ENCODE measurements at regions not wholly inside any gene's neighbourhood (a gene's known extent, or its start where the extent isn't known, plus 50 kb on each side); places are given as distances from the start of the nearest gene placed in this dataset.
"Not testable (repeated sequence)": the region's sequence is repeated elsewhere in the genome, so short reads cannot be mapped to it uniquely, and the experiment has no call there.

GRCh38 chr1:232168508-232168907, 461.4 kb downstream of the SIPA1L2 start:
- H3K27ac ChIP-seq (ENCODE audit: low read depth, low read length), result no peak overlapping the region
- no peak overlapping the region for H3K4me3 ChIP-seq (ENCODE audit: low read depth in 1 of 5, low read length in 5 of 5)
- no peaks in the 10 kb centered on the region for H3K36me3 ChIP-seq (ENCODE audit: control insufficient read depth in 5 of 5, insufficient read depth in 5 of 5, low read length in 5 of 5)
- no peak overlapping the region for H3K9ac ChIP-seq (ENCODE audit: low read length in 5 of 5)
- peaks cover 0 to 10% (median 2%) of the 10 kb centered on the region in 5 donors for H3K9me3 ChIP-seq (ENCODE audit: control insufficient read depth in 5 of 5, low read length in 5 of 5)
- no peaks in the 10 kb centered on the region for H3K4me1 ChIP-seq (ENCODE audit: control insufficient read depth in 5 of 5, insufficient read depth in 5 of 5, low read length in 5 of 5)
- H3K27me3 ChIP-seq (ENCODE audit: control insufficient read depth in 5 of 5, insufficient read depth in 4 of 5, low read length in 5 of 5), result no peaks in the 10 kb centered on the region

- Histone ChIP-seq H3K4me3 (ENCODE audit: low read depth in 1 of 5, low read length in 5 of 5) (no peak overlapping the region), H3K36me3 (ENCODE audit: control insufficient read depth in 5 of 5, insufficient read depth in 5 of 5, low read length in 5 of 5) (no peaks in the 10 kb centered on the region), H3K27me3 (ENCODE audit: control insufficient read depth in 5 of 5, insufficient read depth in 4 of 5, low read length in 5 of 5) (no peaks in the 10 kb centered on the region), H3K9me3 (ENCODE audit: control insufficient read depth in 5 of 5, low read length in 5 of 5) (peaks cover 0 to 10% (median 2%) of the 10 kb centered on the region in 5 donors), H3K9ac (ENCODE audit: low read length in 5 of 5) (no peak overlapping the region), H3K27ac (ENCODE audit: low read depth, low read length) (no peak overlapping the region), H3K4me1 (ENCODE audit: control insufficient read depth in 5 of 5, insufficient read depth in 5 of 5, low read length in 5 of 5) (no peaks in the 10 kb centered on the region)
These were observed 463.0 kb downstream of the SIPA1L2 start for GRCh38 chr1:232166942-232167341.

GRCh38 chr1:232164078-232164963, 465.6 kb downstream of the SIPA1L2 start:
- Histone ChIP-seq H3K9me3 (ENCODE audit: control insufficient read depth in 5 of 5, low read length in 5 of 5) (peaks cover 0 to 10% (median 2%) of the 10 kb centered on the region in 5 donors), H3K9ac (ENCODE audit: low read length in 5 of 5) (no peak overlapping the region), H3K4me3 (ENCODE audit: low read depth in 1 of 5, low read length in 5 of 5) (no peak overlapping the region), H3K4me1 (ENCODE audit: control insufficient read depth in 5 of 5, insufficient read depth in 5 of 5, low read length in 5 of 5) (no peaks in the 10 kb centered on the region), H3K36me3 (ENCODE audit: control insufficient read depth in 5 of 5, insufficient read depth in 5 of 5, low read length in 5 of 5) (no peaks in the 10 kb centered on the region), H3K27ac (ENCODE audit: low read depth, low read length) (no peak overlapping the region), H3K27me3 (ENCODE audit: control insufficient read depth in 5 of 5, insufficient read depth in 4 of 5, low read length in 5 of 5) (no peaks in the 10 kb centered on the region)

- Histone ChIP-seq H3K27me3 (ENCODE audit: control insufficient read depth in 5 of 5, insufficient read depth in 4 of 5, low read length in 5 of 5) (no peaks in the 10 kb centered on the region), H3K9me3 (ENCODE audit: control insufficient read depth in 5 of 5, low read length in 5 of 5) (peaks cover 0 to 10% (median 3%) of the 10 kb centered on the region in 5 donors), H3K36me3 (ENCODE audit: control insufficient read depth in 5 of 5, insufficient read depth in 5 of 5, low read length in 5 of 5) (no peaks in the 10 kb centered on the region), H3K9ac (ENCODE audit: low read length in 5 of 5) (no peak overlapping the region), H3K4me1 (ENCODE audit: control insufficient read depth in 5 of 5, insufficient read depth in 5 of 5, low read length in 5 of 5) (no peaks in the 10 kb centered on the region), H3K4me3 (ENCODE audit: low read depth in 1 of 5, low read length in 5 of 5) (no peak overlapping the region), H3K27ac (ENCODE audit: low read depth, low read length) (no peak overlapping the region)
These were observed 466.4 kb downstream of the SIPA1L2 start for GRCh38 chr1:232163533-232163932.

- Histone ChIP-seq H3K36me3 (ENCODE audit: control insufficient read depth in 5 of 5, insufficient read depth in 5 of 5, low read length in 5 of 5) (no peaks in the 10 kb centered on the region), H3K9me3 (ENCODE audit: control insufficient read depth in 5 of 5, low read length in 5 of 5) (peaks cover 0 to 10% (median 3%) of the 10 kb centered on the region in 5 donors)
These were observed 467.9 kb downstream of the SIPA1L2 start for GRCh38 chr1:232162001-232162400.

GRCh38 chr1:232158558-232158957, 471.4 kb downstream of the SIPA1L2 start:
- H3K27ac ChIP-seq (ENCODE audit: low read depth, low read length); H3K27me3 ChIP-seq (ENCODE audit: control insufficient read depth in 5 of 5, insufficient read depth in 4 of 5, low read length in 5 of 5); H3K36me3 ChIP-seq (ENCODE audit: control insufficient read depth in 5 of 5, insufficient read depth in 5 of 5, low read length in 5 of 5); H3K4me3 ChIP-seq (ENCODE audit: low read depth in 1 of 5, low read length in 5 of 5); H3K9me3 ChIP-seq (ENCODE audit: control insufficient read depth in 5 of 5, low read length in 5 of 5); H3K4me1 ChIP-seq (ENCODE audit: control insufficient read depth in 5 of 5, insufficient read depth in 5 of 5, low read length in 5 of 5); H3K9ac ChIP-seq (ENCODE audit: low read length in 5 of 5): not testable (repeated sequence)

More at GRCh38 chr1:232162001-232162400, 467.9 kb downstream of the SIPA1L2 start:
- H3K27ac ChIP-seq (ENCODE audit: low read depth, low read length), result no peak overlapping the region
- no peak overlapping the region for H3K4me3 ChIP-seq (ENCODE audit: low read depth in 1 of 5, low read length in 5 of 5)
- no peaks in the 10 kb centered on the region for H3K27me3 ChIP-seq (ENCODE audit: control insufficient read depth in 5 of 5, insufficient read depth in 4 of 5, low read length in 5 of 5)
- no peak overlapping the region for H3K9ac ChIP-seq (ENCODE audit: low read length in 5 of 5)
- no peaks in the 10 kb centered on the region for H3K4me1 ChIP-seq (ENCODE audit: control insufficient read depth in 5 of 5, insufficient read depth in 5 of 5, low read length in 5 of 5)

GRCh38 chr1:232156070-232156469, 473.9 kb downstream of the SIPA1L2 start:
- H3K4me3 ChIP-seq (ENCODE audit: low read depth in 1 of 5, low read length in 5 of 5); H3K36me3 ChIP-seq (ENCODE audit: control insufficient read depth in 5 of 5, insufficient read depth in 5 of 5, low read length in 5 of 5); H3K4me1 ChIP-seq (ENCODE audit: control insufficient read depth in 5 of 5, insufficient read depth in 5 of 5, low read length in 5 of 5); H3K27me3 ChIP-seq (ENCODE audit: control insufficient read depth in 5 of 5, insufficient read depth in 4 of 5, low read length in 5 of 5); H3K27ac ChIP-seq (ENCODE audit: low read depth, low read length); H3K9me3 ChIP-seq (ENCODE audit: control insufficient read depth in 5 of 5, low read length in 5 of 5); H3K9ac ChIP-seq (ENCODE audit: low read length in 5 of 5): not testable (repeated sequence)

GRCh38 chr1:232153652-232154051, 476.3 kb downstream of the SIPA1L2 start:
- no peaks in the 10 kb centered on the region for H3K4me1 ChIP-seq (ENCODE audit: control insufficient read depth in 5 of 5, insufficient read depth in 5 of 5, low read length in 5 of 5)
- H3K27me3 ChIP-seq (ENCODE audit: control insufficient read depth in 5 of 5, insufficient read depth in 4 of 5, low read length in 5 of 5), result no peaks in the 10 kb centered on the region
- H3K36me3 ChIP-seq (ENCODE audit: control insufficient read depth in 5 of 5, insufficient read depth in 5 of 5, low read length in 5 of 5), result no peaks in the 10 kb centered on the region
- H3K27ac ChIP-seq (ENCODE audit: low read depth, low read length), result no peak overlapping the region
- no peak overlapping the region for H3K4me3 ChIP-seq (ENCODE audit: low read depth in 1 of 5, low read length in 5 of 5)
- H3K9me3 ChIP-seq (ENCODE audit: control insufficient read depth in 5 of 5, low read length in 5 of 5), result peaks cover 0 to 5% (median 0%) of the 10 kb centered on the region in 5 donors
- H3K9ac ChIP-seq (ENCODE audit: low read length in 5 of 5), result no peak overlapping the region

- no peaks in the 10 kb centered on the region for H3K9me3 ChIP-seq (ENCODE audit: control insufficient read depth in 5 of 5, low read length in 5 of 5)
- H3K36me3 ChIP-seq (ENCODE audit: control insufficient read depth in 5 of 5, insufficient read depth in 5 of 5, low read length in 5 of 5), result no peaks in the 10 kb centered on the region
- H3K27ac ChIP-seq (ENCODE audit: low read depth, low read length), result no peak overlapping the region
- H3K9ac ChIP-seq (ENCODE audit: low read length in 5 of 5), result no peak overlapping the region
- H3K4me3 ChIP-seq (ENCODE audit: low read depth in 1 of 5, low read length in 5 of 5), result no peak overlapping the region
- H3K4me1 ChIP-seq (ENCODE audit: control insufficient read depth in 5 of 5, insufficient read depth in 5 of 5, low read length in 5 of 5), result no peaks in the 10 kb centered on the region
- no peaks in the 10 kb centered on the region for H3K27me3 ChIP-seq (ENCODE audit: control insufficient read depth in 5 of 5, insufficient read depth in 4 of 5, low read length in 5 of 5)
These were observed 479.0 kb downstream of the SIPA1L2 start for GRCh38 chr1:232150770-232151548.
